Adrenal gland (tissue), 9 donors: ENCODE measurements at regions not wholly inside any gene's neighbourhood (a gene's known extent, or its start where the extent isn't known, plus 50 kb on each side); places are given as distances from the start of the nearest gene placed in this dataset.

Experiments
- DNase-seq, 7 donors: peaks; one replicate each; pipeline ENCODE4 v3.0.0-alpha.2; 2019 to 2020
- H3K27ac ChIP-seq, 5 donors: fragments of 200-600 bp; sonication (generic) in 4 of 5; 1 replicate in 3 of 5; 2 replicates in 2 of 5; pipeline versions ENCODE4 v1.5.1 to v1.8.0; 2016 to 2020; ENCODE audit warnings: mild to moderate bottlenecking in 1 of 5
- H3K27me3 ChIP-seq: fragments of 200-600 bp; 2 replicates; pipeline ENCODE4 v1.8.0; 2021
- H3K36me3 ChIP-seq, 2 donors: fragments of 200-600 bp; replicated peaks in 1 of 2; 1 replicate in 1 of 2; 2 replicates in 1 of 2; pipeline versions ENCODE4 v1.5.1 to v1.8.0; 2018 to 2022
- H3K4me1 ChIP-seq, 2 donors: fragments of 200-600 bp; replicated peaks in 1 of 2; 1 replicate in 1 of 2; 2 replicates in 1 of 2; pipeline versions ENCODE4 v1.5.1 to v1.8.0; 2018 to 2021
- H3K4me3 ChIP-seq, 4 donors: fragments of 200-600 bp; sonication (generic) in 3 of 4; one replicate each; pipeline ENCODE4 v1.5.1; 2016 to 2018
- H3K9me3 ChIP-seq, 3 donors: fragments of 200-600 bp; sonication (generic) in 1 of 3; replicated peaks in 1 of 3; 1 replicate in 2 of 3; 2 replicates in 1 of 3; pipeline versions ENCODE4 v1.5.1 to v1.8.0; 2016 to 2021
- CTCF ChIP-seq, 6 experiments: fragments of 450-650 bp in 4 of 6; fragments of 200-600 bp in 2 of 6; sonication (generic) in 1 of 6; IDR thresholded peaks; 1 replicate in 5 of 6; 2 replicates in 1 of 6; pipeline versions ENCODE4 v1.5.1 to v1.8.0; 2016 to 2021; ENCODE audit warnings: antibody characterized with exemption in 6 of 6, mild to moderate bottlenecking in 2 of 6, moderate library complexity in 1 of 6
- POLR2A ChIP-seq, 2 donors: fragments of 450-650 bp; IDR thresholded peaks; one replicate each; pipeline ENCODE4 v1.6.1; 2017; ENCODE audit warnings: antibody characterized with exemption in 2 of 2, mild to moderate bottlenecking in 2 of 2, moderate library complexity in 1 of 2
- WGBS, 4 donors: extraction: QIAGEN DNeasy Blood & Tissue Kit in 2 of 4; methylation state at CpG; one replicate each; pipeline versions ENCODE4 v1.1.5 to v1.1.7; 2013 to 2017; 5-methylcytosine and 5-hydroxymethylcytosine counted together
- intact Hi-C, 2 donors: fragments of 100-400 bp; cut with DNase I; formaldehyde crosslinking; loops; one replicate each; pipeline versions ENCODE4 v1.14.1 to v1.15.0; 2022 to 2023
- donor health status: healthy with polysubstance abuse.
- donor health status: Bipolar disorder and iron deficiency.
- donor health status: DM: yes; HTN: yes; CAD: no.
- donor health status: DM: no; HTN: no; CAD: no.
- donor health status: DM: no; HTN: no; CAD: no.

- no peak overlapping the region for H3K4me3 ChIP-seq
- WGBS, 4 donors, result 45 to 90% (median 54%) methylated on average over 2 of the region's 2 CpGs
- no peak overlapping the region for H3K27ac ChIP-seq
- TF ChIP-seq CTCF (IDR thresholded peaks at IDR 0.05) (no peak), POLR2A (IDR thresholded peaks at IDR 0.05) (no peak)
- H3K9me3 ChIP-seq, result no peaks in the 10 kb centered on the region
- no peaks in the 10 kb centered on the region for H3K4me1 ChIP-seq
- DNase-seq, result no peak
- H3K36me3 ChIP-seq, result no peaks in the 10 kb centered on the region
- intact Hi-C loops, result no loop called here
- no peaks in the 10 kb centered on the region for H3K27me3 ChIP-seq
These were observed 485.4 kb upstream of the USP24 start for GRCh38 chr1:55700359-55701130.

DNA sequence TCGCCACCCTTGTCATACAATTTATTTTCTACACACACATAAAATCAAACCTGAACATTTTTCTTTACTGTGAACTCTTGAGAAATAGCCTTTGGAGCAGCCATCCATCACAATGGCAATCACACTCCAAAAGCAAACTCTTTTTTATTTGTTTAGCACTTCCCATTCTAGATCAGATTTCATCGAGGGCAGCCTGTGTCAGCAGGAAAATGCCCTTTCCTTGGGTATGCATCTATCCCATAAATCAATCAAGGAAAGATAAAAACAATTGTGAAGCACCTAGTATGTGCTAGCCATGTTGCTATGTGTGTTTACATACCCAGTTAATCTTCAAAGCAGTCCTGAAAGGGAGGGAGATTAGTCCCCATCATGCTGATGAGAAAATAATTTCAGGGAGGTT is 484.1 kb upstream of the USP24 start:
- Histone ChIP-seq H3K9me3 (no peaks in the 10 kb centered on the region), H3K4me1 (no peaks in the 10 kb centered on the region), H3K27ac (no peak overlapping the region), H3K36me3 (no peaks in the 10 kb centered on the region), H3K27me3 (no peaks in the 10 kb centered on the region), H3K4me3 (no peak overlapping the region)
- no peak for DNase-seq
- WGBS, 4 donors, result 62 to 74% (median 66%) methylated on average over 2 of the region's 2 CpGs
- intact Hi-C loops, result no loop called here
- no peak for TF ChIP-seq POLR2A (IDR thresholded peaks at IDR 0.05)
- no peak for TF ChIP-seq CTCF (IDR thresholded peaks at IDR 0.05)

DNA sequence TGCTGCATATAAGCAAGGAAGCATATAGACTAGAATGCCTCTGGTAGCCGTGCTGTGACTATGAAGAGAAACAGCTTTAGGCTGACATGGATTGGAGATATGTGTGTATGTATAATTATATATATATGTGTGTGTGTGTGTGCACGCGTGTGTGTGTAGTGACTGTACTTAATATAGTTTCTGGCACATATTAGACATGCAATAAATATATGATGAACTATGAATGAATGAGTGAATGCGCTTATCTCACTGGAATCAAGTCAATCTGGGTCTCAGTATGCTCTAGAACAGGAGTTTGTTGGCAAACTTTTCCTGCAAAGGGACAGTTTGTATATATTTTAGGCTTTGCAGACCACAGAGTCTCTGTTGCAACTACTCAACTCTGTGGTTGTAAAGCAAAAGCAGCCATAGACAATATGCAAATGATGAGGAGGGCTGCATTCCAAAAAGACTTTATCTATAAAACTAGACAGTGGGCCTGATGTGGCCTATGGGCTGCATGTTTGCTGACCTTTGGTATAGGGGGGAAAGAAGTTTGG is 482.9 kb upstream of the USP24 start:
- 73 to 96% (median 87%) methylated on average over 4 of the region's 4 CpGs for WGBS, 4 donors
- TF ChIP-seq CTCF (IDR thresholded peaks at IDR 0.05), result no peak
- no peak for TF ChIP-seq POLR2A (IDR thresholded peaks at IDR 0.05)
- no peaks in the 10 kb centered on the region for H3K4me1 ChIP-seq
- DNase-seq, result no peak
- no peak overlapping the region for H3K4me3 ChIP-seq
- H3K27me3 ChIP-seq, result no peaks in the 10 kb centered on the region
- no peak overlapping the region for H3K27ac ChIP-seq
- H3K9me3 ChIP-seq, result no peaks in the 10 kb centered on the region
- no peaks in the 10 kb centered on the region for H3K36me3 ChIP-seq
- intact Hi-C loops, result no loop called here

GRCh38 chr1:55696891-55697290 is 481.7 kb upstream of the USP24 start:
- no peak overlapping the region for H3K27ac ChIP-seq

More at GRCh38 chr1:55696891-55697290, 481.7 kb upstream of the USP24 start:
- no peak for DNase-seq
- Histone ChIP-seq H3K9me3 (no peaks in the 10 kb centered on the region), H3K4me1 (no peaks in the 10 kb centered on the region), H3K27me3 (no peaks in the 10 kb centered on the region), H3K36me3 (no peaks in the 10 kb centered on the region), H3K4me3 (no peak overlapping the region)
- intact Hi-C loops, result no loop called here
- 95 to 100% (median 98%) methylated on average over 2 of the region's 2 CpGs for WGBS, 4 donors
- TF ChIP-seq CTCF (IDR thresholded peaks at IDR 0.05) (no peak), POLR2A (IDR thresholded peaks at IDR 0.05) (no peak)
